WI38 (cell line): ENCODE measurements at regions not wholly inside any gene's neighbourhood (a gene's known extent, or its start where the extent isn't known, plus 50 kb on each side); places are given as distances from the start of the nearest gene placed in this dataset.

ENCODE experiments used
- H3K4me3 ChIP-seq: 2 replicates; pipeline ENCODE4 v1.5.1; 2011; ENCODE audit warnings: low read depth, mild to moderate bottlenecking, control low read depth, low read length
- CTCF ChIP-seq: IDR thresholded peaks from 2 replicates; pipeline ENCODE4 v1.5.1; 2012; ENCODE audit warnings: low read depth, mild to moderate bottlenecking, control low read depth, low read length

GRCh38 chr5:164860896-164861295 is 1355.5 kb downstream of the MAT2B start:
- TF ChIP-seq CTCF: no peak
- H3K4me3 ChIP-seq: no peak overlapping the region

DNA sequence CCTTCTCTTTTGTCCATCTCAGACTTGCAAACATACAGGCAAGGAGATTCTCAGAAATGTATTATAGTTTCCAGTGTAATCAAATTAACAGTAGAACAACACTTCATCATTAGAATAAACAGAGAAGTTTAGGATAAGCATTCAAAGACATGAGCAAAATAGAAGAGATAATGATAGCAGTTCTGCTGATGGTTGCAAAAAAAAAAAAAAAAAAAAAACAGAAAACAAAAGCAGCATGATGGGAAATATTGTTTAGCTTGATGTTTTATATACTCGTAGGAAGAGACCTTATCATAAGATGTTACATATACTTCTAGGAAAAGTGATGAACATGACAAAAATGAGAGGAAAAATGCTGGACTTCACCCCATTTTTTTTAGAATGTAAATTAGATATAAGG is 1356.2 kb downstream of the MAT2B start:
- no peak overlapping the region for H3K4me3 ChIP-seq
- TF ChIP-seq CTCF: no peak

GRCh38 chr5:164868761-164869160 is 1363.3 kb downstream of the MAT2B start:
- no peak overlapping the region for H3K4me3 ChIP-seq
- TF ChIP-seq CTCF: no peak

DNA sequence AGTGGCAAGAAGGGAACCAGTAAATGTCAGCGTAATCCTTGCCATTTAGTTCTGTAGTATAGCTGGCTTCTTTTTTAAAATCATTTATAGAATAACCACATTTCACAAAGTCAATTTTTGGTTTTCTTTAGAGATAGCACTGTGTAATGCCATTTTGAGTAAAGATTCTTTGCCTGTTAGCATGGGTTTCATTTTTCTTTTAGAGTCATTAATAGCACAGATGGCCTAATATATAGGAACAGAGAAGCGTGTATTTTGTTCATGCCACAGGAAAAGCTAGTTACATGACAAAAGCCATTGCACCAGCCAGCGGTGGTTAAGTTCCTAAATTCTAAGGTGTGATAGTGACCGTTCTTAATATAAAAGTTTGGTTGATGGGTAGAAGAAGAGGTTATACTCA is 1363.9 kb downstream of the MAT2B start:
- no peak for TF ChIP-seq CTCF
- no peak overlapping the region for H3K4me3 ChIP-seq

DNA sequence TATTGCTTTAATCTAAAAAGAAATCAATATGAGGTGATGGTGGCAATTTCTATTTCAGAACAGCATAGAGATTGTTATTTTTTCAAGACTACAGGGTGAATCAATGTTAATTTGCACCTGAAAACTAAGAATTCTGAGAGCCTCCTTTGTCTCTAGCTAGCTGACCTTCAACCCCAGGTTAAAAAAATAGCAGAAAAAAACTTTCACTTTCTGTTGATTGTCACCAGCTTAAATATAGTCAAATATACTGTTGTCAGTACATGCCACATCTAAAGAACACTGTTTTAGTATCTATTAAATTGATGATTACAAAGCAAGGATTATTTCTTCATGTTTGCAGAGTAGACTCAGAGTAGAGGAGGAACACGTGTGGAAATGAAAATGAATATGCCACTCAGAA is 1371.4 kb downstream of the MAT2B start:
- H3K4me3 ChIP-seq: no peak overlapping the region

GRCh38 chr5:164881442-164881841 is 1376.0 kb downstream of the MAT2B start:
- TF ChIP-seq CTCF: no peak
- no peak overlapping the region for H3K4me3 ChIP-seq

More for the DNA sequence above, 1371.4 kb downstream of the MAT2B start:
- no peak for TF ChIP-seq CTCF

GRCh38 chr5:164885179-164885578 is 1379.8 kb downstream of the MAT2B start:
- H3K4me3 ChIP-seq: no peak overlapping the region
- no peak for TF ChIP-seq CTCF
